Rectal smooth muscle tissue (tissue), 1 donor: ENCODE measurements at regions not wholly inside any gene's neighbourhood (a gene's known extent, or its start where the extent isn't known, plus 50 kb on each side); places are given as distances from the start of the nearest gene placed in this dataset.

Experiments used
- H3K27ac ChIP-seq: one replicate; pipeline ENCODE4 v1.7.0; 2013; ENCODE audit warnings: low read depth, low read length, inconsistent platforms
- H3K27me3 ChIP-seq: one replicate; pipeline ENCODE4 v1.7.0; 2013; ENCODE audit warnings: low read length; ENCODE audit not compliant: control insufficient read depth, insufficient read depth
- H3K36me3 ChIP-seq: one replicate; pipeline ENCODE4 v1.7.0; 2013; ENCODE audit warnings: low read length; ENCODE audit not compliant: control insufficient read depth, insufficient read depth
- H3K4me1 ChIP-seq: one replicate; pipeline ENCODE4 v1.7.0; 2013; ENCODE audit warnings: low read length; ENCODE audit not compliant: control insufficient read depth, insufficient read depth
- H3K4me3 ChIP-seq: one replicate; pipeline ENCODE4 v1.7.0; 2013; ENCODE audit warnings: low read length
- H3K9ac ChIP-seq: one replicate; pipeline ENCODE4 v1.7.0; 2013; ENCODE audit warnings: low read length

DNA sequence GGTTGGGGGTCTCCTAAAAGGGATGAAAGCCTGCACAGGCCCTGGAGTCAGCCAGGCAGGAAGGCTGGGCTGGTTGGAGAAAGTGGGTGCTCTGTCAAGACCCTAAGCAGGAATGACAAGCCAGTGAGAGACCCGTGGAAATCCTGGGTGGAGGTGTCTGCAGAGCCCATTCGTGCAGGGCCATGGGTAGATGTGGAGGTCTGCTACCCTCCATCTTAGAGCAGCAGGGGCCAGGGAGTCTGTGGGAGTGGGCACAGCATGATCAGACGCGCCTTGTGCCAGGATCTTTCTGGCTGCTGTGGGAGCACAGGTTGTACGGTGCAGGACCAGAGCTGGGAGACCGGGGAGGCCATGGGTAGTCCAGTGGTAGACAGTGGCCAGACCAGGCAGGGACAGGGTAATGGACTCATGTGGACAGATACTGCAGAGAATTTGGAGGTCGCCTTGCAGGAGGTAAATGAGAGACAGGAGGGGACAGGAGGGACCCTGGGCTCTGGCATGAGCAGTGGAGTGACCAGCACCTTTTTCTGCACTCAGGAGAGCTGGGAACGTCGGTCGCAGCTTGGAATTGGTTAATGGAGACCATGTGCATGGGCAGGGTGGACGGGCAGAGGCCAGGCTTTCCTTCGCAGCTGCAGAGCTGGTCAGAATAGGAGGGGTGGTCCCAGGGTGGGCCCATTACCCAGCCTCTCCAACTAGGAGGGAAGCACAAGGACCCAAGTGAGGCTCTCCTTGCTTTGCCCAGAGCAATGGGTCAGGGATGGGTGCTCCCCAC is 203.5 kb upstream of the PMEPA1 start:
- H3K27ac ChIP-seq = no peak overlapping the region
- H3K36me3 ChIP-seq = no peaks in the 10 kb centered on the region
- no peaks in the 10 kb centered on the region for H3K4me1 ChIP-seq
- H3K27me3 ChIP-seq = no peaks in the 10 kb centered on the region
- no peak overlapping the region for H3K9ac ChIP-seq
- no peak overlapping the region for H3K4me3 ChIP-seq

- Histone ChIP-seq H3K27ac (no peak overlapping the region), H3K4me1 (no peaks in the 10 kb centered on the region), H3K27me3 (no peaks in the 10 kb centered on the region), H3K4me3 (no peak overlapping the region), H3K9ac (no peak overlapping the region), H3K36me3 (no peaks in the 10 kb centered on the region)
Observed at GRCh38 chr20:57912227-57912582, 202.4 kb upstream of the PMEPA1 start.

DNA sequence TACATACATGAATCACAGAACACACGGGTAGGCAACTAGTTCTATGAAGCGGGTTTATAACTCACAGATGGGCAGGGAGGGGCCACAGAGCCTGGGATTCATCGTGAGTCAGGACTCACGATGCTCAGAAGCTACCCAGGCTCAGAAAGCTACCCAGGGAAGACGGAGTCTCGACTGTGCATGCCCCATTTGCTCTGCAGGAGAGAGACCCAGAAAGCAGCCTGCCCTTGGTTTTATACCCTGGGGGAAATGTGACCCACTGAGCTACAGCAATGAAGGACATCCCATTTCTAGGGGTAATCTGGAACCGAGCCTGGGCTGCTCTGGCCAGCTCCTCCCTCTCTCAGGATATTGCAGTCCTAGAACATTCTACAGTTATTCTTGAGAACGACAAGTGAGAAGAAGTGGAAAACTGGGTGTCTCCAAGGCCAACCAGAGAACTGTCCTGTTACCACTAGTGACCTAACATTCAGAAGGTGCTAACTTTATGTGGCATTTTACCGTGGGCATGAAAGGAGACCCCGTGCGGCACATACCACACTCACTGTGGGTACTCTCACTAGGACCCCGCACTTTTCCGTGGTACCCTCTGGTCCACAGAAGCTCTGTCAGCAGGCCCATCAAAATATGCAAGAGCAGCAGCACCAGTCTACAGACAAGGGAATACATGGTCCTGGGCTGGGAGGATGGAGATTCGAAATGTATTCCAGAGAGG is 201.9 kb upstream of the PMEPA1 start:
- no peaks in the 10 kb centered on the region for H3K36me3 ChIP-seq
- H3K27me3 ChIP-seq = no peaks in the 10 kb centered on the region
- H3K4me1 ChIP-seq = no peaks in the 10 kb centered on the region

DNA sequence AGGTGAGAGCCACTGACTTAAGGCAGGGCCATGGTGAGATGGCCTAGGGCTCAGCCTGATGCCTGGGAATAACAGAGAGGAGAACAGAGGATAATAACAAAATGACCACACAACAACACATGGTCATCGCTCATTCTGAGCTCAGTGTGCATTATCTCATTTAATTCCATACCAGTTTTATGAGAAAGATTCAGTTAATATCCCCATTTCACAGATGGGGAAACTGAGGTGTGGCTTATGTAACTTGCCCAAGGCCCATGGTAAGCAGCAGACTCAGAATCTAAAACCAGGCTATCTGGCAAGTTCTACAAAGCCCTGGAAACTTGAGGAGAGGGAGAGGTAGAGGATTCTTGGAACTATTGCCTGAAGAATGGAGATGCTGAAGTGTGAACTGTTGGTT is 200.9 kb upstream of the PMEPA1 start:
- H3K4me1 ChIP-seq = no peaks in the 10 kb centered on the region
- H3K36me3 ChIP-seq = no peaks in the 10 kb centered on the region
- no peaks in the 10 kb centered on the region for H3K27me3 ChIP-seq
- H3K9ac ChIP-seq = no peak overlapping the region
- no peak overlapping the region for H3K27ac ChIP-seq
- H3K4me3 ChIP-seq = no peak overlapping the region

More for the DNA sequence above, 201.9 kb upstream of the PMEPA1 start:
- no peak overlapping the region for H3K9ac ChIP-seq
- H3K4me3 ChIP-seq = no peak overlapping the region
- no peak overlapping the region for H3K27ac ChIP-seq

- Histone ChIP-seq H3K27me3 (no peaks in the 10 kb centered on the region), H3K36me3 (no peaks in the 10 kb centered on the region), H3K27ac (no peak overlapping the region), H3K9ac (no peak overlapping the region), H3K4me1 (no peaks in the 10 kb centered on the region), H3K4me3 (no peak overlapping the region)
Observed at GRCh38 chr20:57909763-57910331, 200.0 kb upstream of the PMEPA1 start.

DNA sequence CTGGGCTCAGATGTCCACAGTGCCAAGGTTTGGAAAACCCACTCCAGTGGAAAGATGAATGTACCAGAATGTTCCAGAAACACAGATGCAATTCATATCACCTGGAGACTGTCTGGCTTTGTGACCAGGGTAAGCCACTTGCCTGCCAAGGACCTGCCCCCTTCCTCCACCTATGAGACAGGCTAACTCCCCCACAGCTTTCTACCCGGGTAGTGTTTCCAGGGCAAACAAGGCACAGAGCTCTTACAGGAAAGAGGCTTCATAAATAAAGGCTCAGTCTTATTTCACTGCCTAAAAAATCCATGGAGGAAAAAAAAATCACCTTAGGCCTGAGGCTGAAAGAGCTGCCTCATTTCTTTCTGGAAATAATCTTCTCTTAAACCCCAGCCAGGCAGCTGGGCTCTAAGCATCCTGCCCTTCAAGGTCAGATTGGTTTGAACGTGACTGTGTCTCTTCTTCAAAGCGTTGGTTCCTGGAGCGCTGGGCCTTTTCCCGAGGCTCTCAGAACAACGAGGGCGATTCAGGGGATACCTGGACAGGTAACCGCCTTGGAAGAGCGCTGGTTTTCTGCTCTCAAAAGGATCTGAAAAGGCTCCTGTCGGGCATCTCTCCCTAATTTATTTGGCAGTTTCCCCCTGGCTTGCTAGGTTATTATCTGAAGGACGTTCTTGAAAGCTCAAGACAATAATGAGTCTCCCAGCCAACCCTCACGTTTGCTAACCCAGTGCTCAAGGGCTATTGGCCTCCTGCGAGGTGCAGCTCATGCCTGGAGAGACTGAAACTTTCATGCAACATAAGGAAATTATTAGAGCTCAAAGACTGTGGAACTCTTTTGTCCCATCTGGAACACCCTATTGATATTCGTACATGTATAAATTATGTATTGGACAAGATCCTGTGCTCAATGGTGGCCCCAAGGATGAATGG is 199.2 kb upstream of the PMEPA1 start:
- no peaks in the 10 kb centered on the region for H3K36me3 ChIP-seq
- H3K4me1 ChIP-seq = no peaks in the 10 kb centered on the region
- H3K27me3 ChIP-seq = no peaks in the 10 kb centered on the region
- no peak overlapping the region for H3K4me3 ChIP-seq
- H3K9ac ChIP-seq = no peak overlapping the region
- H3K27ac ChIP-seq = no peak overlapping the region

DNA sequence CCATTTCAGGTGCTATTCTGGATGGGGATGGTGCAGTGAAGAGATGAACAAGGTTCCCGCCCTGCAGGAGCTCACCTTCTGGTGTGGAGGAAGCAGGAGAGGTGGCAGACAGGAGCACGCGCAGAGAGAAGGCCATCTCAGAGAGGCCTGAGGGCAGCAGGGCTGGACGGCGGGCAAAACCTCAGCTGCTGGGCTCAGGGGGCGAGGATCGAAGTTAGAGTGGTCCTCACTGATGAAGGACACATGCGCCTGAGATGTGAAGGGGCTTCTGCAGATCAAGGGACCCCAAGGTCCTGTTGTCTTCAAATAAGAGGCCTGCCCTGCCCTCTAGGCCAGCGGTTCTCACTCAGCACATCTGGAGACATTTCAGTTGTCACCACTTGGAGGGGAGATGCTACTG is 198.4 kb upstream of the PMEPA1 start:
- H3K27ac ChIP-seq = no peak overlapping the region

DNA sequence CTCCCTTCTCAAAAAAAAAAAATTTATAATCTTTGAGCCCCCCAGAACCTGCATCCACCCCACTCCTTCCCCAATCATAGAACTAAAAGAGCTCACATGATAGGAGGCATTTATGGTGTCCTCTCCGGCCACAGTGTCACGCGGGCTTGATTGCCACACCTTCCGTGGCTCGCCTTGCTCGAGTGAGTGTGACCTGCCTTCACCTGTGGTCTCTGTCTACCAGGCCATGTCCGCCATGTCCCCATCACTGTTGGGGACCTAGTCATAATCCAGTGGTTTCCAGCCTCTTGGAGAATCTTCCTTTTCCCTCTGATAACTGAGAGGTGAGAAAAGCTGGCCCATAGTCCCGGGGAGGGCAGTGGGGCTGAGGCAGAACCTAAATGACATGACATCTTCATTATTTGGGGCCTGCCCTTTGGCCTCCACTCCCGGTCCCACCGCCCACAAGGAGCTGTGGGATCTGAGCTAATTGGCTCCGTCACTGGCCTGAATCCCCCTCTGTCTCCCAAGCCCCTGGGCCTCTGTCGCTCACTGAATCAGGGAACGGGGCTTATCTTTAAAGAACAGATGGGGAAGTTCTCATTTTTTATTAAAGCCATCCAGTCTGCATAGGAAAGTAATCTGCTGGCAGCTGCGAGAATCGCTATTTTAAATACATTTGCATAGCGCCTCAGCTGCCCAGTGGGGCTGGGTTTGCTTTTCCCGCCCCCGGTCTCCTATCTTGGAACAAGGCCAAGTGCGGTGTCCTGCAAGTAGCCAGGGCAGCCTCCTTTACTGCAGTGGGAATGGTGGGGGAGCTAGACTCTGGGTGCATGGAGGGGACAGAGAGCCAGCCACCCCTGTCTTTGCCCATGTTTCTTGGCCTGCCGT is 197.6 kb upstream of the PMEPA1 start:
- Histone ChIP-seq H3K4me3 (no peak overlapping the region), H3K9ac (no peak overlapping the region), H3K4me1 (no peaks in the 10 kb centered on the region), H3K27ac (no peak overlapping the region), H3K27me3 (no peaks in the 10 kb centered on the region), H3K36me3 (no peaks in the 10 kb centered on the region)

More for the DNA sequence above, 198.4 kb upstream of the PMEPA1 start:
- no peaks in the 10 kb centered on the region for H3K36me3 ChIP-seq
- H3K4me3 ChIP-seq = no peak overlapping the region
- no peaks in the 10 kb centered on the region for H3K4me1 ChIP-seq
- H3K27me3 ChIP-seq = no peaks in the 10 kb centered on the region
- H3K9ac ChIP-seq = no peak overlapping the region

DNA sequence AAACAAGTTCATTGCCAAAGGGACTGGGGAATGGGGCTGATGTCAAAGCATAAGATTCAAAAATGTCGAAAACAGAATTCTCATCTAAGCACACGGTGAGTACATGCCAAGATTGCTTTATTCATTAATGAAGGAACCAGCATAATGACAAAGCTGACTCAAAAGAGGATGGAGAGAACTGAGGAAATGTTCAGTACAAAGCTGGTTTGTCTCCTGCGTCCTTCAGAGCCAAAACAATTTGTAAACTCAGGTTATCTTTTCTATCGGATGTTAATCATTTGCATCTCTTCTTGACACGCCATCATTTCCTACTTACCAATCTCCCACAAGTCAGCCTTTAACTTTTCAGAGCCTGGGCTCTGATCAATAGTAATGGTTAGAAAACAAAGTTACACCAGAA is 195.6 kb upstream of the PMEPA1 start:
- Histone ChIP-seq H3K4me3 (no peak overlapping the region), H3K36me3 (no peaks in the 10 kb centered on the region), H3K4me1 (no peaks in the 10 kb centered on the region), H3K9ac (no peak overlapping the region), H3K27ac (no peak overlapping the region), H3K27me3 (no peaks in the 10 kb centered on the region)

DNA sequence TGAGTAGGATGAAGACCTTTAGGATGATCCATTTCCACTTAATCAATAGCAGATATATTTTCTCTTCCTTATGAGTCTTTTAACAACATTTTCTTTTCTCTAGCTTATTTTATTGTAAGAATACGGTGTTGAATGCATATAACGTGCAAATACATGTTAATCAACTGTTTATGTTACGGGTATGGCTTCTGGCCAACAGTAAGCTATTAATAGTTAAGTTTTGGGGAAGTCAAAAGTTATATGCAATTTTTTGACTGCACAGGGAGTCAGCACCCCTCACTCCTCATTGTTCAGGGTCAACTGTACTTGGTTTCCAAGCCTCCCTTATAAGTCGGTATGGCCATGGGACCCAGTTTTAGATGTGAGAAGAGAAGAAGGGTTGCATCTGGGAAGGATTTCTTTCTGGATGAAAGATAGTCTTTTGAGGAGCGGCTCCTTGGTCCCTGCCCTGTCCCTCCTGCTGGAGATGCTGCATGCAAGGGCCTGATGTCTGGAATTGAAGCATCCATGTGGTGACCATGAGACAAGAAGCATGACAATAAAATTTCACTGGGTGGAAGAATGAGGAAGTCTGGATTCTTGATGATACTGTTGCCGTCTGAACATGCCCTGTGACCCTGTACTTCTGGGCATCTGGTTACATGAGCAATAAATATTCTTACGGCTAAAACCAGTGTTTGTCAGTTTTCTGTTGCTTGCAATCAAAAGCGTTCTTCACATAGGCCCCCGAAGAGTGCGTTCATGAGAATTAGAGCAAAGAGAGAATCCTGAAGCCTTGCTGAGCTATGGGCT is 194.7 kb upstream of the PMEPA1 start:
- no peak overlapping the region for H3K27ac ChIP-seq
- H3K36me3 ChIP-seq = no peaks in the 10 kb centered on the region
- no peak overlapping the region for H3K9ac ChIP-seq
- H3K4me3 ChIP-seq = no peak overlapping the region
- no peaks in the 10 kb centered on the region for H3K27me3 ChIP-seq
- no peaks in the 10 kb centered on the region for H3K4me1 ChIP-seq

GRCh38 chr20:57902473-57902872 is 192.7 kb upstream of the PMEPA1 start:
- H3K36me3 ChIP-seq = no peaks in the 10 kb centered on the region
- H3K4me3 ChIP-seq = no peak overlapping the region
- no peaks in the 10 kb centered on the region for H3K4me1 ChIP-seq
- H3K9ac ChIP-seq = no peak overlapping the region
- H3K27me3 ChIP-seq = no peaks in the 10 kb centered on the region
- H3K27ac ChIP-seq = no peak overlapping the region
